ENCODE measurements at regions not wholly inside any gene's neighbourhood (a gene's known extent, or its start where the extent isn't known, plus 50 kb on each side); places are given as distances from the start of the nearest gene placed in this dataset.

GRCh38 chr13:106241974-106242953, 293.2 kb downstream of the EFNB2 start:
- peaks cover 2% of the 10 kb centered on the region for H3K27me3 Mint-ChIP-seq (ENCODE audit: low read depth)
- ATAC-seq (no peak), DNase-seq (no peak)
- H3K4me1 Mint-ChIP-seq (ENCODE audit: low read depth) = no peaks in the 10 kb centered on the region
- H3K36me3 Mint-ChIP-seq (ENCODE audit: low read depth) = no peaks in the 10 kb centered on the region
- no peaks in the 10 kb centered on the region for H3K9me3 Mint-ChIP-seq (ENCODE audit: insufficient read depth)
- H3K4me3 Mint-ChIP-seq = no peak overlapping the region
- CTCF ChIA-PET = no interaction called here
- POLR2A ChIA-PET = no interaction called here
- H3K27ac Mint-ChIP-seq = no peak overlapping the region

GRCh38 chr13:106238690-106239089, 296.8 kb downstream of the EFNB2 start:
- POLR2A ChIA-PET = no interaction called here
- CTCF ChIA-PET = no interaction called here
- Mint-ChIP-seq H3K9me3 (ENCODE audit: insufficient read depth) (no peaks in the 10 kb centered on the region), H3K4me3 (no peak overlapping the region), H3K27ac (no peak overlapping the region), H3K36me3 (ENCODE audit: low read depth) (no peaks in the 10 kb centered on the region), H3K4me1 (ENCODE audit: low read depth) (no peaks in the 10 kb centered on the region), H3K27me3 (ENCODE audit: low read depth) (peaks cover 2% of the 10 kb centered on the region)
- ATAC-seq (no peak), DNase-seq (no peak)

- no peak overlapping the region for H3K4me3 Mint-ChIP-seq
- no peak overlapping the region for H3K27ac Mint-ChIP-seq
- ChIA-PET POLR2A (no interaction called here), CTCF (no interaction called here)
- no peaks in the 10 kb centered on the region for H3K36me3 Mint-ChIP-seq (ENCODE audit: low read depth)
- no peaks in the 10 kb centered on the region for H3K9me3 Mint-ChIP-seq (ENCODE audit: insufficient read depth)
- no peak for DNase-seq
- H3K4me1 Mint-ChIP-seq (ENCODE audit: low read depth) = no peaks in the 10 kb centered on the region
- ATAC-seq = no peak
- H3K27me3 Mint-ChIP-seq (ENCODE audit: low read depth) = no peaks in the 10 kb centered on the region
Observed at GRCh38 chr13:106234636-106235035, 300.8 kb downstream of the EFNB2 start.

- POLR2A ChIA-PET = no interaction called here
- Mint-ChIP-seq H3K4me1 (ENCODE audit: low read depth) (no peaks in the 10 kb centered on the region), H3K27ac (no peak overlapping the region), H3K4me3 (no peak overlapping the region), H3K27me3 (ENCODE audit: low read depth) (no peaks in the 10 kb centered on the region), H3K36me3 (ENCODE audit: low read depth) (no peaks in the 10 kb centered on the region), H3K9me3 (ENCODE audit: insufficient read depth) (no peaks in the 10 kb centered on the region)
- DNase-seq = no peak
- no peak for ATAC-seq
- CTCF ChIA-PET = interaction anchor here (1.4 kb wide), 1 partner anchor 37 kb away, joined by 3 read pairs; no protein-coding TSS in a partner anchor
Observed at GRCh38 chr13:106233134-106233735, 302.2 kb downstream of the EFNB2 start.

- Mint-ChIP-seq H3K9me3 (ENCODE audit: insufficient read depth) (no peaks in the 10 kb centered on the region), H3K4me1 (ENCODE audit: low read depth) (no peaks in the 10 kb centered on the region), H3K4me3 (no peak overlapping the region), H3K27me3 (ENCODE audit: low read depth) (no peaks in the 10 kb centered on the region), H3K27ac (no peak overlapping the region), H3K36me3 (ENCODE audit: low read depth) (no peaks in the 10 kb centered on the region)
- DNase-seq (no peak), ATAC-seq (no peak)
- CTCF ChIA-PET = interaction anchor here (1.4 kb wide), 1 partner anchor 37 kb away, joined by 3 read pairs; no protein-coding TSS in a partner anchor
- POLR2A ChIA-PET = no interaction called here
Observed at GRCh38 chr13:106232681-106233080, 302.8 kb downstream of the EFNB2 start.

GRCh38 chr13:106230450-106230849, 305.0 kb downstream of the EFNB2 start:
- no peak overlapping the region for H3K27ac Mint-ChIP-seq
- CTCF ChIA-PET = no interaction called here

GRCh38 chr13:106225126-106225525, 310.3 kb downstream of the EFNB2 start:
- Mint-ChIP-seq H3K9me3 (ENCODE audit: insufficient read depth) (no peaks in the 10 kb centered on the region), H3K4me3 (no peak overlapping the region), H3K27ac (no peak overlapping the region), H3K36me3 (ENCODE audit: low read depth) (no peaks in the 10 kb centered on the region), H3K27me3 (ENCODE audit: low read depth) (no peaks in the 10 kb centered on the region), H3K4me1 (ENCODE audit: low read depth) (no peaks in the 10 kb centered on the region)
- ATAC-seq (no peak), DNase-seq (no peak)
- POLR2A ChIA-PET = no interaction called here
- CTCF ChIA-PET = no interaction called here

More at GRCh38 chr13:106230450-106230849, 305.0 kb downstream of the EFNB2 start:
- no peaks in the 10 kb centered on the region for H3K36me3 Mint-ChIP-seq (ENCODE audit: low read depth)
- ATAC-seq = no peak
- H3K4me1 Mint-ChIP-seq (ENCODE audit: low read depth) = no peaks in the 10 kb centered on the region
- H3K27me3 Mint-ChIP-seq (ENCODE audit: low read depth) = no peaks in the 10 kb centered on the region
- no peaks in the 10 kb centered on the region for H3K9me3 Mint-ChIP-seq (ENCODE audit: insufficient read depth)
- POLR2A ChIA-PET = no interaction called here
- DNase-seq = no peak
- no peak overlapping the region for H3K4me3 Mint-ChIP-seq

- no peak overlapping the region for H3K27ac Mint-ChIP-seq
- no peaks in the 10 kb centered on the region for H3K36me3 Mint-ChIP-seq (ENCODE audit: low read depth)
- ATAC-seq (no peak), DNase-seq (no peak)
- no peaks in the 10 kb centered on the region for H3K4me1 Mint-ChIP-seq (ENCODE audit: low read depth)
- CTCF ChIA-PET = no interaction called here
- no peaks in the 10 kb centered on the region for H3K27me3 Mint-ChIP-seq (ENCODE audit: low read depth)
- no peaks in the 10 kb centered on the region for H3K9me3 Mint-ChIP-seq (ENCODE audit: insufficient read depth)
- no peak overlapping the region for H3K4me3 Mint-ChIP-seq
- POLR2A ChIA-PET = no interaction called here
Observed at GRCh38 chr13:106220211-106220610, 315.3 kb downstream of the EFNB2 start.

- Mint-ChIP-seq H3K36me3 (ENCODE audit: low read depth) (no peaks in the 10 kb centered on the region), H3K27me3 (ENCODE audit: low read depth) (no peaks in the 10 kb centered on the region), H3K9me3 (ENCODE audit: insufficient read depth) (no peaks in the 10 kb centered on the region), H3K4me1 (ENCODE audit: low read depth) (no peaks in the 10 kb centered on the region), H3K27ac (no peak overlapping the region), H3K4me3 (no peak overlapping the region)
- no peak for DNase-seq
- POLR2A ChIA-PET = no interaction called here
- CTCF ChIA-PET = no interaction called here
- no peak for ATAC-seq
Observed at GRCh38 chr13:106213028-106213757, 322.3 kb downstream of the EFNB2 start.

- no peaks in the 10 kb centered on the region for H3K9me3 Mint-ChIP-seq (ENCODE audit: insufficient read depth)
Observed at GRCh38 chr13:106212386-106213010, 323.0 kb downstream of the EFNB2 start.

GRCh38 chr13:106210324-106210723, 325.1 kb downstream of the EFNB2 start:
- CTCF ChIA-PET = no interaction called here
- Mint-ChIP-seq H3K9me3 (ENCODE audit: insufficient read depth) (no peaks in the 10 kb centered on the region), H3K4me3 (no peak overlapping the region), H3K27ac (no peak overlapping the region), H3K36me3 (ENCODE audit: low read depth) (no peaks in the 10 kb centered on the region), H3K4me1 (ENCODE audit: low read depth) (no peaks in the 10 kb centered on the region), H3K27me3 (ENCODE audit: low read depth) (no peaks in the 10 kb centered on the region)
- DNase-seq (no peak), ATAC-seq (no peak)
- POLR2A ChIA-PET = no interaction called here

More at GRCh38 chr13:106212386-106213010, 323.0 kb downstream of the EFNB2 start:
- no peaks in the 10 kb centered on the region for H3K36me3 Mint-ChIP-seq (ENCODE audit: low read depth)
- H3K27me3 Mint-ChIP-seq (ENCODE audit: low read depth) = no peaks in the 10 kb centered on the region
- H3K4me3 Mint-ChIP-seq = no peak overlapping the region
- ATAC-seq = no peak
- H3K27ac Mint-ChIP-seq = no peak overlapping the region
- ChIA-PET POLR2A (no interaction called here), CTCF (no interaction called here)
- no peak for DNase-seq
- H3K4me1 Mint-ChIP-seq (ENCODE audit: low read depth) = no peaks in the 10 kb centered on the region

- POLR2A ChIA-PET = no interaction called here
- Mint-ChIP-seq H3K27ac (no peak overlapping the region), H3K36me3 (ENCODE audit: low read depth) (no peaks in the 10 kb centered on the region), H3K9me3 (ENCODE audit: insufficient read depth) (no peaks in the 10 kb centered on the region), H3K4me3 (no peak overlapping the region), H3K27me3 (ENCODE audit: low read depth) (no peaks in the 10 kb centered on the region), H3K4me1 (ENCODE audit: low read depth) (no peaks in the 10 kb centered on the region)
- no peak for DNase-seq
- CTCF ChIA-PET = no interaction called here
- ATAC-seq = no peak
Observed at GRCh38 chr13:106205871-106206270, 329.6 kb downstream of the EFNB2 start.
